Astrocyte of the hippocampus (primary cell): ENCODE measurements at regions not wholly inside any gene's neighbourhood (a gene's known extent, or its start where the extent isn't known, plus 50 kb on each side); places are given as distances from the start of the nearest gene placed in this dataset.
A peak's percentile ranks its signal among the peaks of the same experiment; 100 is the strongest.
"Not testable (repeated sequence)": the region's sequence is repeated elsewhere in the genome, so short reads cannot be mapped to it uniquely, and the experiment has no call there.

Experiments used
- DNase-seq: peaks from one replicate; pipeline ENCODE4 v3.0.0; 2011; ENCODE audit warnings: low read depth, low spot score

GRCh38 chr20:12113468-12114371, 196.0 kb downstream of the BTBD3 start:
- peak; percentile 91 for DNase-seq

GRCh38 chr20:12129114-12129513, 211.4 kb downstream of the BTBD3 start:
- DNase-seq, result not testable (repeated sequence)

DNA sequence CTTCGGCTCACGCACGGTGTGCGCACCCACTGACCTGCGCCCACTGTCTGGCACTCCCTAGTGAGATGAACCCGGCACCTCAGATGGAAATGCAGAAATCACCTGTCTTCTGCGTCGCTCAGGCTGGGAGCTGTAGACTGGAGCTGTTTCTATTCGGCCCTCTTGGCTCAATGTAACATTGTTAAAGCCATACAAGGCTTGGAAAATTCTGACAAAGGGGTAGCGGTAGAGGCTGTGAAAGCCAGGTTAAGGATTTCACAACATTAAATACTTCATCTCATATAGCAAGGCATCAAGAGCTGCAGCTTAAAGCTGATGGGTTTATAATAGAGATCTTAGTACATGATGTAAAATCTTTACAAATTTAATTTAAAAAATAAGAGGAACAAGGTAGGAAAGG, 211.8 kb downstream of the BTBD3 start:
- DNase-seq, result not testable (repeated sequence)

GRCh38 chr20:12130781-12131180, 213.1 kb downstream of the BTBD3 start:
- DNase-seq, result no peak

DNA sequence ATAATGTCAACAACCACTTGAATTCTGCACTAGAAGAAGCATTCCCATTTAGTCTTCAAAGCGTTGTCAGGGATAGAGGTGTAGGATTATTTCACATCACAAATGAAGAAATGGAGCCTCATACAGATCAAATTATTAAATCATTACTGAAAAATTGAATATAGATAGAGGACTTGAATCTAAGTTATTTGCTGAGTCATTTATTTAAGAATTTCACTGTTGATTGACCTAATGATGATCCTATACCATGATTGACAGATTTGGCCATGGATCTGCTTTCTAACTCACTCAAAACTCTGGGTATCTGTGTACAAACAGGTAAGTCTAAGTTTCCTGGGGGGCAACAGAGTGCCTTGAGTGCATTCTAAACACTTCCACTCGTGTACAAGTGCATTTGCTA, 215.9 kb downstream of the BTBD3 start:
- no peak for DNase-seq

GRCh38 chr20:12145951-12146350, 228.3 kb downstream of the BTBD3 start:
- peak; percentile 72 for DNase-seq

GRCh38 chr20:12152996-12153395, 235.3 kb downstream of the BTBD3 start:
- peak; percentile 14 for DNase-seq

- peak; percentile 84 for DNase-seq
These were observed 235.9 kb downstream of the BTBD3 start for GRCh38 chr20:12153628-12154027.

- no peak for DNase-seq
These were observed 238.6 kb downstream of the BTBD3 start for GRCh38 chr20:12156252-12156651.

- DNase-seq, result no peak
These were observed 241.6 kb downstream of the BTBD3 start for GRCh38 chr20:12159261-12159660.

GRCh38 chr20:12161734-12162133, 244.0 kb downstream of the BTBD3 start:
- DNase-seq, result no peak

GRCh38 chr20:12166053-12166717, 248.5 kb downstream of the BTBD3 start:
- DNase-seq, result peak; percentile 74

GRCh38 chr20:12170406-12170805, 252.7 kb downstream of the BTBD3 start:
- DNase-seq, result no peak

- peak; percentile 89 for DNase-seq
These were observed 254.3 kb downstream of the BTBD3 start for GRCh38 chr20:12171923-12172524.

DNA sequence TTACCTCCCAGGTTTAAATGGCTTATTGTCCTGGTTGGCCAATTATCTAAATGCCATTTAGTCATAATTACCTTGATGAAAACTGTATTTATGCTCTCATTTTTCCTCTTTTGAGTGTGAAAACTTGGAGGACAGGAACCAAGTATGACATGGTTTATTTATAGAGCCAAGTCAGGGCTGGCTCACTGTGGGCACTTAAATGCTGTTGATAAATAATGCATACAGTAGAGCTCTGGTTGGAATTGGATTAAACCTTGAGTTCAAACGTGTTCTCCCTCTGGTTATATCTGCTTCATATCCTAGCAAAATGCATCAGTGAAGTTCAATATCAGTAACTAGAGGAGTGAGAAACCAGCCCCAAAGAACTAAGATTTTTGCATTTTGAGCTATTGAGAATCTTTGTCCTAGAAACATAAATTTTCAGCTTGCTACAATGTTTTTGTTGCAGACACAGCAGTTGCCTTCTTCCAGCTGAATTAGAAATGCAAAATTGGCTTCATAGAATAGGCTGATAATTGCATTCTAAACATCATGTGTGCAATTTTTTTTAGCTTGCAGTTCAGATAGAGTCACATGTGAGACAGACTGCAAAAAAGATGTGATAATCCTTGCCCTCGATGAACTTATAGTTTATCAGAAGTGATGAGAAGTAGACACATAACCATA, 255.8 kb downstream of the BTBD3 start:
- DNase-seq, result peak; percentile 22

DNA sequence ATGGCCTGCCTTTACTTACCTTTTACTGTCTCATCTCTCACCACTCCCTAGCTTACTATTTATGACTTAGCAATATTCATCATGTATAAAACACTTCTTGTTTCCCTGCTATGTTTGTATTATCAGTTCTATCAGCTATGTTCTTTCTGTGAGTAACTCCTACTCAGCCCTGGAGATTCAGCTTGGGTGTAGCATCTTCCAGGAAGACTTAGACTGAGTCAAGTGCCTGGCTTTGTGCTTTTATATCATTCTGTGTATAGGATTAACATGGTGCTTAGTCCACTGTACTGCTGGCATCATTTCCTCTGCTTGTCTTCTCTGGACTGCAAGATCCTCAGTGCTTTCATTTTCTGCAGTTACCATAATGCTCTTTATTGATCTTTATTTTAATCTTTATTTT, 257.8 kb downstream of the BTBD3 start:
- DNase-seq, result no peak

DNA sequence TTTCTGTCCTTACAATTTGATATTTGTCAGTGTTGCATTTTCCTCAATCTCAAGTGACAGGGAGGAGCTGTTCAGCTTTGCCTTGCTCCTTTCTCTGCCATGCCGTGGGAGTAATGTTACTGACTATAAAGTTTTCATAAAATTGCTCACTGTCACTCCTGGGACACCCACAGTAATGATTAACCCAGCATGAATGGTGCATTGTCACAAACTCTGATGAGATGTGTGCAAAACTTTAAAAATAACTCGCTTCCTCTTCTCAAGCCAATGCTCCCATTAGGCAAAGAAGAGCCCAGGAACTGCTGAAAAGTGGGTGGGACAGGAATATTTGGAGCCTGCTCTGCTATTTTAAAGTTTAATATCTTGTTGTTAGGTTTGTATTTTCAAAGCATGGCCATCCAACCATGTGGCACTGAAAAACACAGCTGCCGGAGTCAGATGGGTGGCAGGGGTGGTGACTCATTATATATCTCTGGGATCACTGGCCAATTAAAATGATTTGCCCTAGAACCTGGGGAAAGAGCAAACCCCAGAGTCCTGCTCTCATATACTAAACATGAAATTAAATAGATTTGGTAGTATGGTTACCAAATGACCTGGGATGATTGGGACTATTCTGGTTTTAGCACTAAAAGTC, 260.1 kb downstream of the BTBD3 start:
- no peak for DNase-seq

- DNase-seq, result no peak
These were observed 262.0 kb downstream of the BTBD3 start for GRCh38 chr20:12179692-12180091.

DNA sequence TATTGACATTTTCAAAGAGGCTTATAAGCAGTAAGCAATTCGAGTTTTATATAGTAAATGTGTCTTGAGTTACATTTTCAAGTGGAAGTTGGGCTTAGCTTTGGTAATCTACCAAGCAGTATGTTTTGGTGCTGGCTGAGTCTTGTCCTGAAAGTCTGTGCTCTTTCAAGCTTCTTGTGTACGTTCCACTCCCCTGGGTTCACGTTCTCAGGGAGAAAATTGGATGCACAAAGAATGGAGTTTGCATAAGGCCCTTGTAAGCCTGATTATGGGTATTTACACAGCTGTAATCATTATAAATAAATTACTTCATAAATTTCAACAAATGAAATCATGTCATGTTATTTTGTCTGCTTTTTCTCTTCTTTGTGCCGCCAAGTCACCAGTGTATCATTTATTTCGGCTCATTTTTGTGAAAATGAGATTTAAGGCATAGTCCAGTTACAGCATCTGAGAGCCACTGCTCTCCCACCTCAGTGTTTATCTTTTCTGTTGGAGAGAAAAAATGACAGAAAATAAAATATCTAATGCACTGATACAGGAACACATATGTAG, 262.5 kb downstream of the BTBD3 start:
- no peak for DNase-seq

GRCh38 chr20:12198281-12198680, 280.6 kb downstream of the BTBD3 start:
- DNase-seq, result no peak

- no peak for DNase-seq
These were observed 282.0 kb downstream of the BTBD3 start for GRCh38 chr20:12199703-12200102.
